HCT116 (cell line): ENCODE measurements at regions not wholly inside any gene's neighbourhood (a gene's known extent, or its start where the extent isn't known, plus 50 kb on each side); places are given as distances from the start of the nearest gene placed in this dataset.

Experiments
- ATAC-seq: fragments of 200-7000 bp; cut with Tn5 transposase; 2 replicates; pipeline ENCODE4 v1.9.1; 2020; ENCODE audit warnings: mild to moderate bottlenecking, moderate library complexity
- BruUV-seq: library from RNA; stranded (reverse); fragments of 400-500 nt; replicated peaks from 2 replicates; lab custom pipeline; 2021; lab: Mats Ljungman, UMichigan
- CTCF ChIA-PET: fragments of 300-600 bp; sonication (Branson Sonifier 250); formaldehyde crosslinking; loops from one replicate; lab custom pipeline; 2021; ENCODE audit warnings: antibody characterized with exemption; lab: Charles Lee
- POLR2A ChIA-PET: fragments of 300-600, 350-600 bp; sonication (Branson Sonifier 250); formaldehyde crosslinking; loops from one replicate; lab custom pipeline; 2021; ENCODE audit warnings: antibody characterized with exemption; lab: Charles Lee
- RAD21 ChIA-PET, 2 experiments: fragments of 300-600 bp; sonication (Branson Sonifier 250); formaldehyde crosslinking; loops; one replicate each; lab custom pipeline; 2023; ENCODE audit warnings: low total read pairs in 2 of 2; ENCODE audit not compliant: uncharacterized antibody in 2 of 2, unreplicated experiment in 2 of 2, low non-redundant PET in 1 of 2; lab: Charles Lee
- DNase-seq: peaks from one replicate; pipeline ENCODE4 v3.0.0-alpha.2; 2010; ENCODE audit warnings: low read depth, low spot score
- H2AFZ ChIP-seq: fragments of 200-600 bp; shearing (Covaris generic), sonication (generic); 2 replicates; pipeline ENCODE4 v1.6.1; 2017; ENCODE audit warnings: low read depth, mixed run types, mixed read lengths, antibody characterized with exemption, low read length; ENCODE audit not compliant: poor library complexity, severe bottlenecking
- H3K27ac ChIP-seq: 2 replicates; pipeline ENCODE4 v1.5.1; 2012; ENCODE audit warnings: low read depth, low read length
- H3K27me3 ChIP-seq: fragments of 200-600 bp; sonication (generic); 2 replicates; pipeline ENCODE4 v1.6.1; 2016; ENCODE audit warnings: mixed run types, low read length, mixed read lengths; ENCODE audit not compliant: insufficient read depth
- H3K36me3 ChIP-seq, 2 experiments: fragments of 200-500 bp in 1 of 2; fragments of 200-600 bp in 1 of 2; sonication (Bioruptor generic) in 1 of 2; sonication (generic) in 1 of 2; 2 replicates each; pipeline versions ENCODE4 v1.5.1 to v1.6.1; 2014 to 2016; ENCODE audit warnings: low read length in 2 of 2, inconsistent platforms in 1 of 2, mixed read lengths in 1 of 2, mixed run types in 1 of 2; ENCODE audit not compliant: insufficient read depth in 2 of 2, control insufficient read depth in 1 of 2
- H3K4me1 ChIP-seq, 2 experiments: fragments of 200-600 bp in 1 of 2; sonication (generic) in 1 of 2; 2 replicates each; pipeline versions ENCODE4 v1.5.1 to v1.6.1; 2012 to 2017; ENCODE audit warnings: low read length in 2 of 2, inconsistent platforms in 1 of 2, mild to moderate bottlenecking in 1 of 2, mixed read lengths in 1 of 2, mixed run types in 1 of 2, moderate library complexity in 1 of 2; ENCODE audit not compliant: insufficient read depth in 2 of 2, control insufficient read depth in 1 of 2
- H3K4me2 ChIP-seq: fragments of 200-600 bp; sonication (generic); 2 replicates; pipeline ENCODE4 v1.6.1; 2017; ENCODE audit warnings: mixed run types, low read length, mixed read lengths
- H3K4me3 ChIP-seq, 2 experiments: fragments of 200-600 bp in 1 of 2; sonication (generic) in 1 of 2; replicated peaks in 1 of 2; 2 replicates each; pipeline ENCODE4 v1.5.1; 2011 to 2016; ENCODE audit warnings: low read length in 2 of 2, control low read depth in 1 of 2, low read depth in 1 of 2, mild to moderate bottlenecking in 1 of 2, mixed read lengths in 1 of 2, mixed run types in 1 of 2
- H3K79me2 ChIP-seq: fragments of 200-600 bp; sonication (generic); 2 replicates; pipeline ENCODE4 v1.6.1; 2017; ENCODE audit warnings: mild to moderate bottlenecking, mixed run types, low read length, moderate library complexity, mixed read lengths; ENCODE audit not compliant: insufficient read depth
- H3K9ac ChIP-seq: fragments of 200-600 bp; sonication (generic); 2 replicates; pipeline ENCODE4 v1.6.1; 2016; ENCODE audit warnings: low read length, mixed read lengths
- H3K9me2 ChIP-seq: fragments of 200-600 bp; sonication (generic), shearing (Covaris generic); 2 replicates; pipeline ENCODE4 v1.6.1; 2017; ENCODE audit warnings: mixed run types, mild to moderate bottlenecking, moderate library complexity; ENCODE audit not compliant: insufficient read depth
- H3K9me3 ChIP-seq, 2 experiments: fragments of 200-500 bp in 1 of 2; fragments of 200-600 bp in 1 of 2; sonication (Bioruptor generic) in 1 of 2; sonication (generic) in 1 of 2; 2 replicates each; pipeline ENCODE4 v1.6.1; 2014 to 2017; ENCODE audit warnings: low read length in 2 of 2, mixed read lengths in 2 of 2, inconsistent platforms in 1 of 2, low read depth in 1 of 2, mild to moderate bottlenecking in 1 of 2, mixed run types in 1 of 2, moderate library complexity in 1 of 2; ENCODE audit not compliant: control insufficient read depth in 1 of 2, insufficient read depth in 1 of 2
- H4K20me1 ChIP-seq: fragments of 200-600 bp; sonication (generic), shearing (Covaris generic); 2 replicates; pipeline ENCODE4 v1.6.1; 2017; ENCODE audit warnings: mixed run types, mild to moderate bottlenecking, moderate library complexity; ENCODE audit not compliant: insufficient read depth
- CBX3 ChIP-seq: IDR thresholded peaks from 2 replicates; pipeline ENCODE4 v1.6.1; 2012; ENCODE audit warnings: low read depth
- CEBPB ChIP-seq: IDR thresholded peaks from 2 replicates; pipeline ENCODE4 v1.6.1; 2012; ENCODE audit warnings: low read depth
- CTCF ChIP-seq, 3 experiments: fragments of 200-600 bp in 1 of 3; sonication (generic) in 1 of 3; IDR thresholded peaks in 2 of 3; conservative IDR thresholded peaks in 1 of 3; 2 replicates each; pipeline ENCODE4 v1.5.1; 2012 to 2017; ENCODE audit warnings: low read depth in 2 of 3, low read length in 2 of 3, antibody characterized with exemption in 1 of 3, borderline replicate concordance in 1 of 3, control low read depth in 1 of 3, mild to moderate bottlenecking in 1 of 3, mixed read lengths in 1 of 3, mixed run types in 1 of 3, moderate library complexity in 1 of 3; ENCODE audit not compliant: insufficient read depth in 1 of 3
- ELF1 ChIP-seq: IDR thresholded peaks from 2 replicates; pipeline ENCODE4 v1.6.1; 2012; ENCODE audit warnings: low read depth, borderline replicate concordance
- EZH2 ChIP-seq: fragments of 200-600 bp; sonication (generic); IDR thresholded peaks from 2 replicates; pipeline ENCODE4 v1.6.1; 2017; ENCODE audit warnings: antibody characterized with exemption, mixed run types
- EZH2phosphoT487 ChIP-seq: fragments of 200-600 bp; IDR thresholded peaks from 2 replicates; pipeline ENCODE4 v1.6.1; 2018; ENCODE audit warnings: antibody characterized with exemption, borderline replicate concordance
- FOSL1 ChIP-seq: IDR thresholded peaks from 2 replicates; pipeline ENCODE4 v1.6.1; 2012; ENCODE audit warnings: low read depth
- JUND ChIP-seq: IDR thresholded peaks from 2 replicates; pipeline ENCODE4 v1.6.1; 2012
- POLR2A ChIP-seq: IDR thresholded peaks from 2 replicates; pipeline ENCODE4 v1.7.0; 2011; ENCODE audit warnings: borderline replicate concordance; ENCODE audit not compliant: insufficient read depth, insufficient read length; ENCODE audit errors: extremely low read depth
- POLR2AphosphoS5 ChIP-seq: IDR thresholded peaks from 2 replicates; pipeline ENCODE4 v1.6.1; 2011; ENCODE audit warnings: mild to moderate bottlenecking, low read depth, low read length, moderate library complexity
- RAD21 ChIP-seq: IDR thresholded peaks from 2 replicates; pipeline ENCODE4 v1.6.1; 2012; ENCODE audit warnings: low read depth, mild to moderate bottlenecking
- SIN3A ChIP-seq: IDR thresholded peaks from 2 replicates; pipeline ENCODE4 v1.6.1; 2012; ENCODE audit warnings: low read depth
- SP1 ChIP-seq: IDR thresholded peaks from 2 replicates; pipeline ENCODE4 v1.6.1; 2012; ENCODE audit warnings: low read depth
- SRF ChIP-seq: IDR thresholded peaks from 2 replicates; pipeline ENCODE4 v1.6.1; 2012; ENCODE audit warnings: low read depth
- TCF7L2 ChIP-seq: IDR thresholded peaks from 2 replicates; pipeline ENCODE4 v1.7.0; 2011; ENCODE audit warnings: borderline replicate concordance, inconsistent platforms; ENCODE audit not compliant: insufficient read depth, insufficient read length; ENCODE audit errors: extremely low read depth
- YY1 ChIP-seq: IDR thresholded peaks from 2 replicates; pipeline ENCODE4 v1.6.1; 2011; ENCODE audit warnings: low read length, low read depth, moderate library complexity, mild to moderate bottlenecking; ENCODE audit not compliant: insufficient replicate concordance; ENCODE audit errors: extremely low read depth
- ZFX ChIP-seq: fragments of 450-650 bp; IDR thresholded peaks from 2 replicates; pipeline ENCODE4 v1.6.1; 2017
- intact Hi-C: fragments of 100-400 bp; cut with micrococcal nuclease; formaldehyde crosslinking; loops from 2 replicates; pipeline ENCODE4 v1.10.0; 2022
- TF ChIP-seq, protein P1 (sequence below): IDR thresholded peaks from 2 replicates; pipeline ENCODE4 v1.6.1; 2011; ENCODE audit warnings: mild to moderate bottlenecking, low read length, moderate library complexity; ENCODE audit not compliant: insufficient replicate concordance; ENCODE audit errors: extremely low read depth
- TF ChIP-seq, protein P2 (sequence below): IDR thresholded peaks from 2 replicates; pipeline ENCODE4 v1.6.1; 2012
- TF ChIP-seq, protein P3 (sequence below): IDR thresholded peaks from 2 replicates; pipeline ENCODE4 v1.6.1; 2012

DNA sequence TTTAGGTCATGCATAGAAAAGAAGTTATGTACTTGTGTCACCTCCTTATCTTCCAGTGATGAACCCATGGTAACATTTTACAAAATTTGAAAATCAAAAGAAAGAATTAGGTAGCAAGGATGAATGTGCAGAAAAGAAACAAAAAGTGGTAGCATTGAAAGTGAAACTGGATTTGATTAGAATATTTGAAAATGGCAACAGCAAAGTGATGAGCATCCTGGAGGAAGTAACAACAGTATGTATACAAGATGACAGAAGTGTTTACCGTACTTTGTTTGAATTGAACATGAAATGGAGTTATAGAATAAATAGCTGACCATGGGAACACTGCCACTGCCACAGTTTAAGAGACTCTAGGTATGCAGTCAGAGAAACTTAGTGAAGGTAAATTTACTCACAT, 1313.1 kb downstream of the CDH11 start:
- RAD21 ChIA-PET, result no interaction called here
- H3K4me2 ChIP-seq, result no peak overlapping the region
- no peaks in the 10 kb centered on the region for H4K20me1 ChIP-seq
- TF ChIP-seq, protein P1, sequence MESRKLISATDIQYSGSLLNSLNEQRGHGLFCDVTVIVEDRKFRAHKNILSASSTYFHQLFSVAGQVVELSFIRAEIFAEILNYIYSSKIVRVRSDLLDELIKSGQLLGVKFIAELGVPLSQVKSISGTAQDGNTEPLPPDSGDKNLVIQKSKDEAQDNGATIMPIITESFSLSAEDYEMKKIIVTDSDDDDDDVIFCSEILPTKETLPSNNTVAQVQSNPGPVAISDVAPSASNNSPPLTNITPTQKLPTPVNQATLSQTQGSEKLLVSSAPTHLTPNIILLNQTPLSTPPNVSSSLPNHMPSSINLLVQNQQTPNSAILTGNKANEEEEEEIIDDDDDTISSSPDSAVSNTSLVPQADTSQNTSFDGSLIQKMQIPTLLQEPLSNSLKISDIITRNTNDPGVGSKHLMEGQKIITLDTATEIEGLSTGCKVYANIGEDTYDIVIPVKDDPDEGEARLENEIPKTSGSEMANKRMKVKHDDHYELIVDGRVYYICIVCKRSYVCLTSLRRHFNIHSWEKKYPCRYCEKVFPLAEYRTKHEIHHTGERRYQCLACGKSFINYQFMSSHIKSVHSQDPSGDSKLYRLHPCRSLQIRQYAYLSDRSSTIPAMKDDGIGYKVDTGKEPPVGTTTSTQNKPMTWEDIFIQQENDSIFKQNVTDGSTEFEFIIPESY, result no peak
- TF ChIP-seq SRF (no peak), RAD21 (no peak), POLR2A (no peak), JUND (no peak), CTCF (IDR thresholded peaks at IDR 0.05 in 2 of 3, conservative IDR thresholded peaks at IDR 0.05 in 1 of 3; ENCODE audit: borderline replicate concordance in 1 of 3, insufficient read depth in 1 of 3, low read depth in 2 of 3, low read length in 2 of 3) (no peak), POLR2AphosphoS5 (no peak), CEBPB (no peak), YY1 (no peak), CBX3 (no peak), TCF7L2 (no peak), EZH2phosphoT487 (no peak), ELF1 (no peak), SIN3A (no peak), EZH2 (no peak), ZFX (no peak), FOSL1 (no peak), SP1 (no peak)
- TF ChIP-seq, protein P2, sequence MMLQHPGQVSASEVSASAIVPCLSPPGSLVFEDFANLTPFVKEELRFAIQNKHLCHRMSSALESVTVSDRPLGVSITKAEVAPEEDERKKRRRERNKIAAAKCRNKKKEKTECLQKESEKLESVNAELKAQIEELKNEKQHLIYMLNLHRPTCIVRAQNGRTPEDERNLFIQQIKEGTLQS, result no peak
- TF ChIP-seq, protein P3, sequence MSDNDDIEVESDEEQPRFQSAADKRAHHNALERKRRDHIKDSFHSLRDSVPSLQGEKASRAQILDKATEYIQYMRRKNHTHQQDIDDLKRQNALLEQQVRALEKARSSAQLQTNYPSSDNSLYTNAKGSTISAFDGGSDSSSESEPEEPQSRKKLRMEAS, result no peak
- H3K79me2 ChIP-seq, result no peaks in the 10 kb centered on the region
- no peak for ATAC-seq
- no TSS peak for BruUV-seq
- intact Hi-C loops, result no loop called here
- DNase-seq, result no peak
- CTCF ChIA-PET, result no interaction called here
- POLR2A ChIA-PET, result no interaction called here
- no peaks in the 10 kb centered on the region for H3K9me2 ChIP-seq
- H2AFZ ChIP-seq, result no peak overlapping the region
- H3K4me1 ChIP-seq, result no peaks in the 10 kb centered on the region
- H3K9ac ChIP-seq, result no peak overlapping the region
- H3K4me3 ChIP-seq, result no peak overlapping the region
- no peaks in the 10 kb centered on the region for H3K36me3 ChIP-seq
- peaks cover 3 to 11% of the 10 kb centered on the region in 2 experiments; a peak in 2 of 4 replicates for H3K9me3 ChIP-seq
- no peaks in the 10 kb centered on the region for H3K27me3 ChIP-seq
- H3K27ac ChIP-seq, result no peak overlapping the region
